NCI-H1092 (cell line): ENCODE measurements at regions not wholly inside any gene's neighbourhood (a gene's known extent, or its start where the extent isn't known, plus 50 kb on each side); places are given as distances from the start of the nearest gene placed in this dataset.

Experiments used
- DNase-seq: peaks from one replicate; lab custom pipeline; 2025; lab: John Stamatoyannopoulos, UW

- DNase-seq: no peak
Measured at GRCh38 chr2:9137379-9138150, 69.0 kb upstream of the ASAP2 start.

- DNase-seq: no peak
Measured at GRCh38 chr2:9135822-9136558, 70.6 kb upstream of the ASAP2 start.

DNA sequence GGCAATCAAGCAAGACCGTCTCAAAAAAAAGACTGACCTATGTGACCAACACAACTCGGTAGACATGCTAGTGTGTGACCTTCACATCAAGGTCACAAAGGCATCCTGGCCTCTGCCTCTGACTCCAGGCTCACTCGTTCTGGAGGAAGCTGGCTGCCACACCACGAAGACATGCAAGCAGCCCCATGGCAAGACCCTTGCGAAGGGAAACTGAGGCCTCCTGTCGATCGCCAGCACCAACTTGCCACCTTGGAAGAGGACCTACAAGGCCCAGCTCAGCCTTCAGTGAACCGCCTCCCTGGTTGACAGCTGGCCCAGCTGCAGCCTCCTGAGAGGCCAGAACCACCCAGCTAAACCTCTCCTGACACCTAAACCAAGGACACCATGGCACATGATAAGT lies 79.3 kb upstream of the ASAP2 start:
- DNase-seq: no peak

DNA sequence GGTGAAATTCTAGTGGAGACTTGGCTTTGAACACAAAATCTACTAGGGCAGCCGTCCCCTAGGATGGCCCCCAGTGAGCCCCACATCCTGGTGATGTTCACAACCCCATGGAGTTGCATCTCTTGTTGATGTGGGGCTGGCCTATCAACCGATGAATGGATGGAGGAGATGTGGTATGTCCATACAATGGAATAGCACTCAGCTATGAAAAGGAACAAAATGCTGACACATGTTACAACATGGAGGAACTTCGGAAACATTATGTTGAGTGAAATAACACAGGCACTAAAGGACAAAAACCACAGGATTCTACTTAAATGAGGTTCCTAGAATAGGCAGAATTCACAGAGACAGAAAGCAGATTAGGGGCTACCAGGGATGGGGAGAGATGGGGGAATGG lies 80.1 kb upstream of the ASAP2 start:
- DNase-seq: no peak

DNA sequence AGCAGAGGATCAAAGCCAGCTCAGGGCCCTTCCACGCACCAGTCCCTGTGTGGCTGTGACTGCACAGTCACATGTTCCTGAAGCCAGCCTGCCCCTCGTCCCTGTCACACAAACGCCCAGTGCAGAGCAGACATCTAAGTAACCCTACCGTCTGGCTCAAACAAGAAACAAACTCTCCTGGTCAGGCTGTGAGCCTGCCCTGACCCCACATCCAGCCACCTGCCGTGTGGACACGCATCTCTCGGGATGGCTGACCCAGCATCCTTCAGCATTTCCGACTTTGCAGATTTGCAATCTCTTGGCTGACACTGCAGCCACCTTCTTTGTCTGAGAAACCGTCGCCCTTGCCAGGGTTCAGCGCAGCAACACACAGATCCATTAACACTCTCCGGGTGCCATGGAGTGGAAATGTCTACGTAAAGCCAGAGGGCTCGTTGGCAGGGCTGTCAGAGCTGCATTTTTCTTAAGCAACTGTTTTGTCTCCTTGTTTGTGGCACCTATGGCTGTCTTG lies 82.3 kb upstream of the ASAP2 start:
- DNase-seq: no peak

DNA sequence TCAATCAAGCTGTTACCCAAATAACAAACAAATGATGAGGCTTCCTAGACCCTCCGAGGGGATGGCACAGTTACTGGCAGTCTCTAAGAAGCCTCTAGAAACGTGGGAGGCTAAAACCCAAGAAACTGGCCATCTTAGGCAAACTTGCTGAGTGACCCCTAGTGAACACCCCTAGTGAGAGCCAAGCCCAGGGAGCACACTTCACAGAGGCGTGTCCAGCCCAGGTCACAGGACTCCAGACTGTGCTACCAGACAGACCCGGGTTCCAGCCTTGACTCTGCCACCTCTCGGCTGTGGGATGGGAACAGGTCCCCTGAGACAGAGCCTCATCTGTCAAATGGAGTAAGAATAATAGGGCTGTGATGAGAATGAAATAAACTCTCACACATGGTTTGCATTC lies 83.5 kb upstream of the ASAP2 start:
- no peak for DNase-seq

DNA sequence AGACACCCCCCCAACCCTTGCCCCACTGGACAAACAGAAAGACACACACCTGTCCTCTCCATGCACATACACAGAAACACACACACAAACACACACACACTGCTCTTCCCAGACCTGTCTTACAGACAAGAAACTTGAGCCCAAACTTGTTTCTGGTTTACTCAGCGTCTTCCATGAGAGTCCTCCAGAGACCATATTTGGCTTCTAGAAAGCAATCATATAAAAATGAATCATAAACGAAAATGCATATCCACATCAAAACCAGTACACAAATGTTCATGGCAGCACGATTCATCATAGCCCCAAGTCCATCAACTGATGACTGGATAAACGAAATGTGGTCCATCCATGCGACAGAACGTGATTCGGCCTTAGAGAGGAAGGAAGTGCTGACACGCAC lies 84.2 kb upstream of the ASAP2 start:
- no peak for DNase-seq

DNA sequence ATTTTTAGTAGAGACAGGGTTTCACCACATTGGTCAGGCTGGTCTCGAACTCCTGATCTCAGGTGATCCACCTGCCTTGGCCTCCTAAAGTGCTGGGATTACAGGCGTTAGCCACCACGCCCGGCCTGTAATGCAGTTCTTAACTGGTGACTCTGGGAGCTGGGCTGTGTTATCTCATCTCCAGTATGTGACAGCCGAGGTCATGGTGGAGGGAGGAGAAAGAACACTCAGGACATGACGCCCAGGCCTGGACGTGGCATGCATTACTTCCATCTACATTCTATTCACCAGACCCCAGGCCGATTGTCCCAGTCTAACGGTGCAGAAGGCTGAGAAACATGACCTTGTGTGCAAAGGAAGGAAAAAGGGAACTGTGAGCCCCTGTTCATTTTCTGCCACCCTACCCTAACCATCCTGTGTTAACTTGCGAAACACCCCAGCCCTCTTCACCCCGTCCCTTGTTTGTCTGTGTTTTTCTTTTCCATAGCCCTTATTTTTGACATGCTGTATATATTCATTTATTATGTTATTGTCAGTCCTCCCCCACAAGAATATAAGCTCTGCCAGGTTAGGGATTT lies 88.1 kb upstream of the ASAP2 start:
- no peak for DNase-seq

DNA sequence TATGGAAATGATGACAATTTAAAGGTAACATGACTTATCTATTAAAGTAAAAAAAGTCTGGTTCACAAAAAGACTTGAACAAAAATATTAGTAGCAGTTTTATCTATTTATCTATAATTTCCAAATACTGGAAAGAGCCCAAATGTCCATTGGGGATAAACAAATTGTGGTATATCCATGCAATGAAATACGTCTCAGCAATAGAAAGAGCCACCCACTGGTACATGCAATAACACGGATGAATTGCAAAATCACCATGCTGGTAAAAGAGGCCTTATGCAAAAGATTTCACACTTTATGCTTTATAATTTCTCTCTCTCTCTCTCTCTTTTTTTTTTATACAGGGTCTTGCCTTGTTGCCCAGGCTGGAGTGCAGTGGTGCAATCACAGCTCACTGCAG lies 91.4 kb upstream of the ASAP2 start:
- no peak for DNase-seq

- DNase-seq: no peak
Measured at GRCh38 chr2:9114458-9114857, 92.2 kb upstream of the ASAP2 start.

GRCh38 chr2:9113916-9114315 lies 92.7 kb upstream of the ASAP2 start:
- DNase-seq: no peak

- DNase-seq: no peak
Measured at GRCh38 chr2:9113262-9113661, 93.3 kb upstream of the ASAP2 start.

DNA sequence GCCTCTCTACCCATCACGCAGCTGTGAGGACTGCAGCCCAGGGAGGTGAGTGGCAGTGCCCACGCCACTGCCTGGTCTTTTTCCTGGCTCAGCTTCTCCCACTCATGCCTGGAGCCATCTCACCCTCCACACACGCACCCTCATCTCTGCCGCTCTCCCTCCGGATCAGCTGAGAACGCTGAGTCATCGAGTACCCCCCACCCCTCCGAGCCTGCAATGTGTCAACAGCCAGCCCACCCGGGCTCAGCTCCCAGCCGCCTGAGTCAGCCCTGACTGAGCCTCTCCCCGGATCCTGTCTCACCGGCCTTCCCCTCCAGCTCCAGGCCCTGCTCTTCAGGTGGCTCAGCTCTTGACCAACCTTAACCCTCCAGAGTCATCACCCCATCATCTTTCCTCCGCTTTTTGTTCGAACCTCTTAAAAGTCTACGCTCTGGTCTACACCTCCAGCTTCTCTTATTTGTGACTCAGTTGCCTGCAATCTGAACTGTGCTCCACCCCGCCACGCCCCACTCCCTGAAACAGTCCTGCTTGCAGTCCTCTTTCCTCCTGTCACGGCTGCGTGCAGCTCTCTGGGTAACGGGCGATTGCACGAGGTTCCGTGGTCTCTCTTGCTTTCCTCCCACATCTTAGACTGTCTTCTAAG lies 94.4 kb upstream of the ASAP2 start:
- DNase-seq: no peak

DNA sequence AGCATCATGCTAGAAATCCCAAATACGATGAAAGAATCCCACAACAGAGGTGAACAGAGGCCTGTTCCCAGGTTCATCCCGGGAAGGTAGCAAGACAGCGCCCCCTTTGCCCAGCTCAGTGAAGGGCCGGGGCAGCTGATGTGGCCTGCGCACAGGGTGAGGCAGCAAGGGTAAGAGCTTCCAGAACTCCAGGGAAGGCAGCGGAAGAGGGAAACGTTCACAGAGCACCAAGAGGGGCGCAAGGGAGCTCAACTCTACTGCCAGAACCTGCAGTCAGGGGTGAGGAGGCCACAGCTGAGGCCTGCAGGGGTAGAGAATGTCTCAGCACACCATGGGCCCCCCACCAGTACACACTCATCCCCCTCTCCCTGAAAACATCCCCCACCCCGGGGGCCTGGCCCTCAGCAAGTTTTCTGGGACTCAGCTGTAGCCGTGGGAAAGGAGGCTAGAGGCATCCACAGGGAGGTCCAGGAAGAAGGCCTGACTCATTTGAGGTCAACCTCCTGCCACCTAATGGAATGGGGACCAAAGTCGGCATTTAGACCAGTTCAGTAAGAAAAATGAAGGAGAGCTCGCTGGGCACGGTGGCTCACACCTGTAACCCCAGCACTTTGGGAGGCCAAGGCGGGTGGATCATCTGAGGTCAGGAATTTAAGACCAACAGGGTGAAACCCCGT lies 95.6 kb upstream of the ASAP2 start:
- DNase-seq: no peak

DNA sequence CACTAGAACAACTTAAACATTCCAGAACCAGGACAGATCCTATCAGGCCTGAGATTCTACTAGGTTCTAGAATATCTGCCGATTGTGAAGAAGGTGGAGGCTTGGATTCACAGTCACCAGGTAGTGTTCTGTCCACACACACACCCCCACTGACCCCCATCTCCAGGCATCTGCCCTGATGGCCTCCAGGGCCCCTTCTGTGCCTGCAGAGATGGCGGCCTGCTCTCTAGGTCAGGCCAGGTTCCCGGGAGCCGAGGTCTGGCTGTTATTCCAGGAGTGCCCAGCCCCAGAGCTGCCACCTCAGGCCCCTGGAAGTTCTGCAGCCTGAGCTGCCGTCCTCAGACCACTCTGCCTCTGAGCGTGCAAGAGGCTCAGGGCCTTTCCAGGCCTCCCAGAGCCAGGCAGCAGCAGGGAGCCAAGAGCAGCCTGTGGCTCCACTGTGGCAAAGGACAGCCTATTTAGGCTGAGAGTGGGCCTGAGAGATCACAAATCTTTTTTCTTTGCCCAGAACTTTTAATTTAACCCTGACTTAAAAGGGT lies 96.2 kb upstream of the ASAP2 start:
- no peak for DNase-seq

GRCh38 chr2:9109871-9110270 lies 96.7 kb upstream of the ASAP2 start:
- DNase-seq: no peak

GRCh38 chr2:9108210-9108967 lies 98.2 kb upstream of the ASAP2 start:
- DNase-seq: no peak

GRCh38 chr2:9107168-9108025 lies 99.2 kb upstream of the ASAP2 start:
- no peak for DNase-seq

DNA sequence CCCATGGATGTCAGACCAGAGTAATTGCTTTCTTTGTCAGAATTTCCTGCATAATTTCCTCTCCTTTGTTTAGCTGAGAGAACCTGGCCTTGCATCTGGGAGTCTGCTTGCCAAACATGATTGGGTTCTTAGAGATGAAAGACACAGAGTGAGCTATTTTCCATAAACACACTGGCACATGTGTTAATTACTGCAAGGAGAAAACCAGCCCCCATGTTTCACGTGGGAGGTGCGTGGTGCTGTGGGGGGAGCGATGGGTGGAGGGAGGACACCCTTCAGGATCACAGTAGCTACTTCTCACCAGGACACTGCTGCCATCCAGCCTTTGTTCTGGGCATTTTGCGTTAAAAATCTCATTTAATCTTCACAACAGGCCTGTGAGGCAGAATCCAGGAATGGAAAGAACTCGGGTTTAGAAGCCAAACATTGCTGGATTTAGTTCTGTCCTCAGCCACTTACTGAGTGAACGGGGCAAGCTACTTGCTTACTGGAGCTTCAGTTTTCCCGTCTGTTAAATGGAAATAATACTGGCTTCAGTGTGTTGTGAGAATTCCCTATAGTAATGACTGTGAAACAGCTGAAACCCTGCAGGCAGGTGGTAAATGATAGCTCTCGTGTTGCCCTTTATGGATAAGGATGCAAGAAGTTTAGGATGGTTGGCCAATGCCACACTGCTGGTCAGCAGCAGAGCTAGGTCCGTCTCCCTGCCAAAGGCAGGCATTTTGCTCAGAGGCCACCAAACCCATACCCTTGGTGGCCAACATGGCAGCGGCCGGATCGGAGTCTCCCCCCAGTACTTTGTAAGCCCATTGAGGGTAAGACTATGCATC lies 100.1 kb upstream of the ASAP2 start:
- DNase-seq: peak; percentile 26
